NK-92 treated with Interleukin-12 subunit alpha and Interleukin-12 subunit beta, amount 100 ng/mL, for 24 hours (cell line): ENCODE measurements at regions not wholly inside any gene's neighbourhood (a gene's known extent, or its start where the extent isn't known, plus 50 kb on each side); places are given as distances from the start of the nearest gene placed in this dataset.

Experiments used
- DNase-seq: peaks from one replicate; lab custom pipeline; 2025; lab: John Stamatoyannopoulos, UW

- no peak for DNase-seq
Measured at GRCh38 chr6:139436957-139437348, 62.5 kb upstream of the CITED2 start.

- DNase-seq = no peak
Measured at GRCh38 chr6:139436200-139436956, 61.9 kb upstream of the CITED2 start.

GRCh38 chr6:139433631-139434419, 59.4 kb upstream of the CITED2 start:
- DNase-seq = no peak

- DNase-seq = no peak
Measured at GRCh38 chr6:139431602-139431956, 57.1 kb upstream of the CITED2 start.

GRCh38 chr6:139430899-139431601, 56.6 kb upstream of the CITED2 start:
- no peak for DNase-seq

- no peak for DNase-seq
Measured at GRCh38 chr6:139429580-139430145, 55.2 kb upstream of the CITED2 start.

GRCh38 chr6:139427199-139427598, 52.8 kb upstream of the CITED2 start:
- DNase-seq = no peak

- DNase-seq = no peak
Measured at GRCh38 chr6:139426795-139427194, 52.3 kb upstream of the CITED2 start.

GRCh38 chr6:139425780-139426179, 51.3 kb upstream of the CITED2 start:
- DNase-seq = no peak

GRCh38 chr6:139423971-139424667, 49.7 kb upstream of the CITED2 start:
- no peak for DNase-seq
